Panc1 (cell line): ENCODE measurements at regions not wholly inside any gene's neighbourhood (a gene's known extent, or its start where the extent isn't known, plus 50 kb on each side); places are given as distances from the start of the nearest gene placed in this dataset.

Experiments
- ATAC-seq: fragments of 200-7000 bp; cut with Tn5 transposase; 2 replicates; pipeline ENCODE4 v1.9.1; 2020; ENCODE audit warnings: mild to moderate bottlenecking, moderate library complexity
- BruUV-seq: library from RNA; stranded (reverse); fragments of 400-500 nt; replicated peaks from 2 replicates; lab custom pipeline; 2021; lab: Mats Ljungman, UMichigan
- CTCF ChIA-PET: fragments of 300-600 bp; sonication (Branson Sonifier 250); formaldehyde crosslinking; loops from one replicate; lab custom pipeline; 2022; ENCODE audit warnings: antibody characterized with exemption; lab: Charles Lee
- POLR2A ChIA-PET: fragments of 300-600 bp; sonication (Branson Sonifier 250); formaldehyde crosslinking; loops from one replicate; lab custom pipeline; 2022; ENCODE audit warnings: antibody characterized with exemption; lab: Charles Lee
- DNase-seq: peaks from one replicate; pipeline ENCODE4 v3.0.0-alpha.2; 2010; ENCODE audit warnings: low read depth, low spot score
- H3K27ac ChIP-seq: 2 replicates; pipeline ENCODE4 v1.5.1; 2011; ENCODE audit warnings: mild to moderate bottlenecking, low read length, inconsistent platforms
- H3K27me3 ChIP-seq: fragments of 200-500 bp; sonication (Bioruptor generic); 2 replicates; pipeline ENCODE4 v1.6.0; 2014; ENCODE audit warnings: low read length, inconsistent platforms; ENCODE audit not compliant: control insufficient read depth, insufficient read depth
- H3K36me3 ChIP-seq: fragments of 200-500 bp; sonication (Bioruptor generic); 2 replicates; pipeline ENCODE4 v1.5.1; 2014; ENCODE audit warnings: inconsistent platforms, mild to moderate bottlenecking, low read length, moderate library complexity; ENCODE audit not compliant: control insufficient read depth, insufficient read depth
- H3K4me1 ChIP-seq: 2 replicates; pipeline ENCODE4 v1.5.1; 2011; ENCODE audit warnings: inconsistent platforms, mild to moderate bottlenecking, low read length, moderate library complexity; ENCODE audit not compliant: control insufficient read depth, insufficient read depth
- H3K4me3 ChIP-seq, 2 experiments: 2 replicates each; pipeline ENCODE4 v1.5.1; 2011 to 2012; ENCODE audit warnings: low read depth in 2 of 2, low read length in 2 of 2, mild to moderate bottlenecking in 2 of 2, inconsistent platforms in 1 of 2, moderate library complexity in 1 of 2
- H3K9me3 ChIP-seq: fragments of 200-500 bp; sonication (Bioruptor generic); 2 replicates; pipeline ENCODE4 v1.5.1; 2014; ENCODE audit warnings: low read depth, mild to moderate bottlenecking, inconsistent platforms, low read length, moderate library complexity; ENCODE audit not compliant: control insufficient read depth, insufficient read depth
- POLR2AphosphoS5 ChIP-seq: IDR thresholded peaks from 2 replicates; pipeline ENCODE4 v1.6.1; 2012; ENCODE audit warnings: mild to moderate bottlenecking, low read depth, low read length, moderate library complexity
- SIN3A ChIP-seq: IDR thresholded peaks from 2 replicates; pipeline ENCODE4 v1.6.1; 2012; ENCODE audit warnings: low read depth, mild to moderate bottlenecking, low read length, moderate library complexity, borderline replicate concordance; ENCODE audit not compliant: insufficient read depth
- TCF7L2 ChIP-seq: IDR thresholded peaks from 2 replicates; pipeline ENCODE4 v1.6.1; 2011; ENCODE audit warnings: mild to moderate bottlenecking, low read depth, low read length, inconsistent platforms
- in situ Hi-C: cut with HindIII; loops from 2 replicates; pipeline ENCODE4 v1.10.0; 2016; ENCODE audit warnings: low sequenced_read_pairs, low pct_unique_long_range_greater_than_20kb
- intact Hi-C: fragments of 100-400 bp; cut with micrococcal nuclease; formaldehyde crosslinking; loops from one replicate; pipeline ENCODE4 v1.10.0; 2022; ENCODE audit not compliant: unreplicated experiment
- TF ChIP-seq, protein P1 (sequence below): fragments of 450-650 bp; IDR thresholded peaks from 2 replicates; pipeline ENCODE4 v1.5.1; 2017; ENCODE audit warnings: mild to moderate bottlenecking
- TF ChIP-seq, protein P2 (sequence below), 2 experiments: IDR thresholded peaks; 2 replicates each; pipeline ENCODE4 v1.6.1; 2011 to 2012; ENCODE audit warnings: low read depth in 2 of 2, control low read depth in 1 of 2, low read length in 1 of 2, mild to moderate bottlenecking in 1 of 2, moderate library complexity in 1 of 2; ENCODE audit not compliant: insufficient read depth in 1 of 2

DNA sequence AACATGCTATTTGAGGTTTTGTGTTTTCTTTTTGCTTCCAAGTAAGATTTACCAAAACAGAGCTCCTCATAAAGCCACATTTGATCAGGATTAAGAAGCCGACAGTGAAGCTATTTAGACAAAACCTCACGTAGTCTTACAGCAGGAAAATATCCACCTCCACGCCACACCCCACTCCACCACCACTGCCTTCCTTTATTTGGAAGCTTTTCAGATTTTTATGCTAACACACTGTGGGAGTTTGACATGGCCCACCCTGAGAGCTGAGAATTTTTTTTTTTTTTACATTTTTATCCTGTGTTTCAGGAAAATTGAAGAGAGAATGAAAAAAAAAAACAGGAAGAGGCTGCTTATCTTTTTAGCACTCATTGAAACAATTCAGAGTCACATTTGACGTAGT, 104.8 kb upstream of the MC3R start:
- Histone ChIP-seq H3K4me1 (no peaks in the 10 kb centered on the region), H3K9me3 (no peaks in the 10 kb centered on the region), H3K27ac (no peak overlapping the region), H3K36me3 (no peaks in the 10 kb centered on the region), H3K27me3 (no peaks in the 10 kb centered on the region), H3K4me3 (no peak overlapping the region)
- ChIA-PET CTCF (no interaction called here), POLR2A (no interaction called here)
- in situ Hi-C loops: no loop called here
- intact Hi-C loops: no loop called here
- no TSS peak for BruUV-seq
- TF ChIP-seq, protein P1, sequence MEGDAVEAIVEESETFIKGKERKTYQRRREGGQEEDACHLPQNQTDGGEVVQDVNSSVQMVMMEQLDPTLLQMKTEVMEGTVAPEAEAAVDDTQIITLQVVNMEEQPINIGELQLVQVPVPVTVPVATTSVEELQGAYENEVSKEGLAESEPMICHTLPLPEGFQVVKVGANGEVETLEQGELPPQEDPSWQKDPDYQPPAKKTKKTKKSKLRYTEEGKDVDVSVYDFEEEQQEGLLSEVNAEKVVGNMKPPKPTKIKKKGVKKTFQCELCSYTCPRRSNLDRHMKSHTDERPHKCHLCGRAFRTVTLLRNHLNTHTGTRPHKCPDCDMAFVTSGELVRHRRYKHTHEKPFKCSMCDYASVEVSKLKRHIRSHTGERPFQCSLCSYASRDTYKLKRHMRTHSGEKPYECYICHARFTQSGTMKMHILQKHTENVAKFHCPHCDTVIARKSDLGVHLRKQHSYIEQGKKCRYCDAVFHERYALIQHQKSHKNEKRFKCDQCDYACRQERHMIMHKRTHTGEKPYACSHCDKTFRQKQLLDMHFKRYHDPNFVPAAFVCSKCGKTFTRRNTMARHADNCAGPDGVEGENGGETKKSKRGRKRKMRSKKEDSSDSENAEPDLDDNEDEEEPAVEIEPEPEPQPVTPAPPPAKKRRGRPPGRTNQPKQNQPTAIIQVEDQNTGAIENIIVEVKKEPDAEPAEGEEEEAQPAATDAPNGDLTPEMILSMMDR: no peak
- TF ChIP-seq, protein P2, sequence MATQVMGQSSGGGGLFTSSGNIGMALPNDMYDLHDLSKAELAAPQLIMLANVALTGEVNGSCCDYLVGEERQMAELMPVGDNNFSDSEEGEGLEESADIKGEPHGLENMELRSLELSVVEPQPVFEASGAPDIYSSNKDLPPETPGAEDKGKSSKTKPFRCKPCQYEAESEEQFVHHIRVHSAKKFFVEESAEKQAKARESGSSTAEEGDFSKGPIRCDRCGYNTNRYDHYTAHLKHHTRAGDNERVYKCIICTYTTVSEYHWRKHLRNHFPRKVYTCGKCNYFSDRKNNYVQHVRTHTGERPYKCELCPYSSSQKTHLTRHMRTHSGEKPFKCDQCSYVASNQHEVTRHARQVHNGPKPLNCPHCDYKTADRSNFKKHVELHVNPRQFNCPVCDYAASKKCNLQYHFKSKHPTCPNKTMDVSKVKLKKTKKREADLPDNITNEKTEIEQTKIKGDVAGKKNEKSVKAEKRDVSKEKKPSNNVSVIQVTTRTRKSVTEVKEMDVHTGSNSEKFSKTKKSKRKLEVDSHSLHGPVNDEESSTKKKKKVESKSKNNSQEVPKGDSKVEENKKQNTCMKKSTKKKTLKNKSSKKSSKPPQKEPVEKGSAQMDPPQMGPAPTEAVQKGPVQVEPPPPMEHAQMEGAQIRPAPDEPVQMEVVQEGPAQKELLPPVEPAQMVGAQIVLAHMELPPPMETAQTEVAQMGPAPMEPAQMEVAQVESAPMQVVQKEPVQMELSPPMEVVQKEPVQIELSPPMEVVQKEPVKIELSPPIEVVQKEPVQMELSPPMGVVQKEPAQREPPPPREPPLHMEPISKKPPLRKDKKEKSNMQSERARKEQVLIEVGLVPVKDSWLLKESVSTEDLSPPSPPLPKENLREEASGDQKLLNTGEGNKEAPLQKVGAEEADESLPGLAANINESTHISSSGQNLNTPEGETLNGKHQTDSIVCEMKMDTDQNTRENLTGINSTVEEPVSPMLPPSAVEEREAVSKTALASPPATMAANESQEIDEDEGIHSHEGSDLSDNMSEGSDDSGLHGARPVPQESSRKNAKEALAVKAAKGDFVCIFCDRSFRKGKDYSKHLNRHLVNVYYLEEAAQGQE (IDR thresholded peaks at IDR 0.05; ENCODE audit: insufficient read depth in 1 of 2, low read depth in 2 of 2, low read length in 1 of 2): no peak
- no peak for TF ChIP-seq POLR2AphosphoS5
- TF ChIP-seq SIN3A: no peak
- TF ChIP-seq TCF7L2: no peak
- ATAC-seq (no peak), DNase-seq (no peak)

DNA sequence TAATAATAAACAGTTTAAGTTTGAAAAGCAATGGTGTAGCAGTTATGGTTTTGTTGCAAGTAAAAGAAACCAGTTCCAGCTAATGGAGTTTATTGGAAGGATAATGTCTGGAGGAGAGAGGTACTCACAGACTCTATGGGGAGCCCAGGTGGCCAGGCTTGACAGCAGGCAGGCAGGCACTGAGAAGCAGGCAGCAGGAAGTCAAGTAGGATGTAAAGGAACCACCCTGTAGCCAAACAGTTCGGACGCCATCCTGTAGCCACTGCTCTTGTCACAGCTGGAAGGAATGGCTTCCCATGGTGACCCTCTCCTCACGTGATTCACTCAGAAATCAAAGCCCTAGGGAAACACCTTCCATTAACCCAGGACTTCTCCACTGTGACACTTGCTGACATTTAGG, 96.7 kb upstream of the MC3R start:
- no peak for ATAC-seq
- ChIA-PET CTCF (no interaction called here), POLR2A (no interaction called here)
- in situ Hi-C loops: no loop called here
- no TSS peak for BruUV-seq
- H3K27me3 ChIP-seq: no peaks in the 10 kb centered on the region
- intact Hi-C loops: no loop called here
- H3K27ac ChIP-seq: no peak overlapping the region
- no peaks in the 10 kb centered on the region for H3K36me3 ChIP-seq
- DNase-seq: no peak
- no peaks in the 10 kb centered on the region for H3K4me1 ChIP-seq
- no peak overlapping the region for H3K4me3 ChIP-seq
- no peaks in the 10 kb centered on the region for H3K9me3 ChIP-seq
- TF ChIP-seq POLR2AphosphoS5: no peak
- TF ChIP-seq, protein P2 (IDR thresholded peaks at IDR 0.05; ENCODE audit: insufficient read depth in 1 of 2, low read depth in 2 of 2, low read length in 1 of 2): no peak
- no peak for TF ChIP-seq SIN3A
- TF ChIP-seq, protein P1: no peak
- no peak for TF ChIP-seq TCF7L2
